Fibroblast of the conjunctiva (primary cell): ENCODE measurements at regions not wholly inside any gene's neighbourhood (a gene's known extent, or its start where the extent isn't known, plus 50 kb on each side); places are given as distances from the start of the nearest gene placed in this dataset.
"Not testable (repeated sequence)": the region's sequence is repeated elsewhere in the genome, so short reads cannot be mapped to it uniquely, and the experiment has no call there.

Experiments
- DNase-seq: peaks from one replicate; pipeline ENCODE4 v3.0.0-alpha.2; 2010; ENCODE audit warnings: low read depth

GRCh38 chr3:193905541-193906396 is 230.2 kb upstream of the HES1 start:
- no peak for DNase-seq

GRCh38 chr3:193906849-193907410 is 229.0 kb upstream of the HES1 start:
- no peak for DNase-seq

GRCh38 chr3:193908181-193908744 is 227.7 kb upstream of the HES1 start:
- DNase-seq: no peak

GRCh38 chr3:193909387-193909786 is 226.6 kb upstream of the HES1 start:
- no peak for DNase-seq

- DNase-seq: no peak
These were observed 225.6 kb upstream of the HES1 start for GRCh38 chr3:193910310-193910709.

- no peak for DNase-seq
These were observed 224.8 kb upstream of the HES1 start for GRCh38 chr3:193910886-193911738.

- no peak for DNase-seq
These were observed 224.1 kb upstream of the HES1 start for GRCh38 chr3:193911784-193912340.

- DNase-seq: no peak
These were observed 223.2 kb upstream of the HES1 start for GRCh38 chr3:193912621-193913178.

- no peak for DNase-seq
These were observed 221.3 kb upstream of the HES1 start for GRCh38 chr3:193914602-193915001.

- no peak for DNase-seq
These were observed 220.8 kb upstream of the HES1 start for GRCh38 chr3:193915099-193915498.

- no peak for DNase-seq
These were observed 220.3 kb upstream of the HES1 start for GRCh38 chr3:193915613-193916012.

- no peak for DNase-seq
These were observed 218.8 kb upstream of the HES1 start for GRCh38 chr3:193917158-193917557.

GRCh38 chr3:193921465-193921864 is 214.5 kb upstream of the HES1 start:
- DNase-seq: no peak

- DNase-seq: no peak
These were observed 213.7 kb upstream of the HES1 start for GRCh38 chr3:193922034-193922774.

- DNase-seq: not testable (repeated sequence)
These were observed 212.0 kb upstream of the HES1 start for GRCh38 chr3:193923958-193924357.

GRCh38 chr3:193926071-193926470 is 209.9 kb upstream of the HES1 start:
- not testable (repeated sequence) for DNase-seq

GRCh38 chr3:193927413-193928206 is 208.3 kb upstream of the HES1 start:
- DNase-seq: not testable (repeated sequence)

GRCh38 chr3:193928354-193929209 is 207.4 kb upstream of the HES1 start:
- DNase-seq: no peak

- DNase-seq: no peak
These were observed 206.6 kb upstream of the HES1 start for GRCh38 chr3:193929373-193929772.
